ENCODE measurements at regions not wholly inside any gene's neighbourhood (a gene's known extent, or its start where the extent isn't known, plus 50 kb on each side); places are given as distances from the start of the nearest gene placed in this dataset.

DNA sequence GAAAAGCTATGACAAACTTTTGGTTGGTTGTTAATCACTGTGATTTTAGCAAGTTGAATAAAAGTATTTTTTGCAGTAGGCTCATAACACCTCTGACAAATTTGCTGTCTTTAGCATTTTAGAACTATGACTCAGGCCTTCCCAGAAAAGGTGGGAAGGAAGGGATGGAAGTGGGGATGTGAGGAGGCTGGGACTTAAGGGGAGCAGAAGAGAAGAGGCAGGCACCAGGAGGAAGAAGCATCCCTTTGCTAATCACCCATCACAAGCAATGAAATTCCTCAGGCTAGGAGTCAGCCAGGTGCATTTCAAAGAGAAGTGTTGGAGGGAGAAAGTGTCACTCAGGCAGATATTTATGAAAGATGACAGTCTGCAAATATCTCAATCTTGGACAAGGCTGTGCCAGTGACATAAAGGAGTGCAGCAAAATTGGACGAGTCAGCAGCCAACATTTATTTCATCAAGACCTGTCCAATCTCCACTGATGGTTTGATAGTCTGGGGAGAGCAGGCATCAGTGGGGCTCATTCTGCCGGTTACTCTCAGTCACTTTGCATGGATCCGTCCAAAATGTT lies 337.3 kb upstream of the ARRDC4 start:
- DNase-seq (ENCODE audit: low spot score), result no peak

DNA sequence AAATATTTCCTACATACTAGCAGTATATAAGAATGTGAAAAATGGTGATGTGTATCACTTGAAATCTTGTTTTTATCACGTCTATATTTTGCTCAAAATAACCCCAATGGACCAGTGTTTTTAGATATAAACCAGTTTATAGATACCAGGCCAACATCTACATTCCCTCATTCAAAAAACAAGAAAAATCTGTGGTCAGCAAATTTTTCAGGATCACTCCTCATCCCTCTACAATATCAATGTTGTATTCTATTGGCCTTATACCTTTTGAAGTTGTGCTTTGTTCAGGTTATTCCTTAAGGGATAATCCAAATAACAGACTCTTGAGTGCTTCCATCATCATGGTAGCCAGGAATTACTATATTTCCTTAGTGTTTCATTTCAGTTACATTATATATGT lies 332.9 kb upstream of the ARRDC4 start:
- no peak for DNase-seq (ENCODE audit: low spot score)

DNA sequence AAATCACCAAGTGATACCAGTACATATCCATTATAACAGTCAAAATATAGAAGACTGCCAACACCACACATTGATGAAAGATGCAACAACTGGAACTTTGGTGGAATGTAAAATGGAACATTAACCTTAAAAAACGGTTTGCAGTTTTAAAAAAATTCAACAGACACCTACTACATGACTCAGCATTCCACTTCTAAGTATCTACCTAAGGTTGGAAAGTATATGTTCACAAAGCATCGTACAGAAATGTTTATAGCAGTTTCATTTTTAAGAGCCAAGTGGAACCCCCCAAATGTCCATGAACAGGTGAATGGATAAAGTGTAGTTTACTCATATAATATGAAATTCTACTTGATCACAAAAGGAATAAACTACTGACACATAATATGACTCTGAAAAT lies 314.7 kb upstream of the ARRDC4 start:
- DNase-seq (ENCODE audit: low spot score), result no peak

DNA sequence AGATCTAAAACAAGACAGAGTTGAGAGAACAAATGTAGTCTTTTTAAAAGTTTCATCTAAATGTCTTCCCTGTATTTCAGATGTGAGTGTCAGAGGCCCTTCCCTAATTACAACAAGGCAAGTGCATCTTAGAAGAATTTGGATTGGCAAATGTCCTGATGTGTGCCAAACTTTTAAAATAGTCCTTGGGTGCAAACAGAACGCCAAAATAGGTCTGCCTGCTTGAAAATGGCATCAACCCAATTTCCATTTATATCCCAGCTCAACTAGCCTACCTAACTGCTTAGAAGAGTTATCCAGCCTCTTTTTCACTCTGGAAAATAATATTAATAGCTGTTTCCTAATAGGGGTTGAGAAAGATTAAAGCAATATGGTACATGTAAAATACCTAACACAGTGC lies 311.8 kb upstream of the ARRDC4 start:
- no peak for DNase-seq (ENCODE audit: low spot score)

DNA sequence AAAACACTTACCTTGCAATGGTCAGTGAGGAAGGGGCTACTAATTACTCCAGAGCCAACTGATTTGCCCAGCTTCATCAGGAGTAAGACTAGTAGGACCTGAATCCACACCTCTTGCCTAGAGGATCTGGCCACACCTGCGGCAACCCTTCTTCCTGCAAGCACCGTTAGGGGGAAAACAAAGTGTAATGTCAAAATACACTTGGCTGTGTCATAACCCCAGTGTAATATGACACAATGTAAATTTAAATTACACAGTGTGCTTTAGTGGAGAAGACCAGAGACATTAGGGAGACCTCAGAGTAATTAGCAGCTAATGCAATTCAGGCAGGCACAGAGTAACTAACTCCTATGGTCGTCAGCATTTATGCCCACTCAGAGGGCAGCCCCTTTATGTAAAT lies 308.5 kb upstream of the ARRDC4 start:
- DNase-seq (ENCODE audit: low spot score), result no peak

DNA sequence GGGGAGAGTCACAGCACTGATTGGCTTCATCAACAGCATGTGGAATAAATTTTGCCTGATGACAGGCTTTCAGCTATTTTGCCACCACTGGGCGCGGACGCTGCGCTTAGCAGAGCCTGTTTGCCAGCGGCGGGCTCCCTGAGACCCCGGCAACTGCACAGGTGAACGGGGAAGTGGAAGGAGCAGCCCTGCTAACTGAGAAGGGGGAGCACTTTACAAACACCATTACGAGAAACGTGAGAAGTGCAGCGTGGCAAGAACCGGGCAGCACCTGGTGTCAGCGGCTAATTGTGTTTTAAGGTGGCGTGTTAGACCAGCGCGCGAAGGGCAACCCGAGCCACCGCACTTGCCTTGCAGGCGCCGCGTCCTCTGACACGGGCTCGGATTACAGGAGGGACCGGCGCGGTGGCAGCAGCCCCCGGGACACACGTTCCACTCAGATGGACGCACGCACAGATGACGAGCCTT lies 307.8 kb upstream of the ARRDC4 start:
- DNase-seq (ENCODE audit: low spot score), result no peak

DNA sequence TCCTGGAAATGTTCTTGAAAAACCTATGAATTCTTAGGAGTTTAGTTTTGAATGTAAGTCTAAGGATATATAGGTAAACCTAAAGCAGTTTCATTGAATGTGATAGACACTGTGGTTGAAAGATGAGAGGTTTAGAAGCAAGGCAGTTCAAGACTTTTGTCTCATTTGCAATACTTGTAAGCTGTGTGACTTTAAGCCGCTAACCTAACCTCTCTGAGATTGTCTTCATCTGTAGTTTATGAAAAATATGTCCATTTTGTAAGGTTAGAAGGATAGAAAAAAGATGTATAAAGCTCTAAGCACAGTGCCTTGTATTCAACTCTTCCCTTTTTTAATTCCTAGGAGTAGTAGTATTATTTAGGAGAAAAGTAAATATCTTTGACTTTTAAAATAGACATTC lies 306.6 kb upstream of the ARRDC4 start:
- no peak for DNase-seq (ENCODE audit: low spot score)

DNA sequence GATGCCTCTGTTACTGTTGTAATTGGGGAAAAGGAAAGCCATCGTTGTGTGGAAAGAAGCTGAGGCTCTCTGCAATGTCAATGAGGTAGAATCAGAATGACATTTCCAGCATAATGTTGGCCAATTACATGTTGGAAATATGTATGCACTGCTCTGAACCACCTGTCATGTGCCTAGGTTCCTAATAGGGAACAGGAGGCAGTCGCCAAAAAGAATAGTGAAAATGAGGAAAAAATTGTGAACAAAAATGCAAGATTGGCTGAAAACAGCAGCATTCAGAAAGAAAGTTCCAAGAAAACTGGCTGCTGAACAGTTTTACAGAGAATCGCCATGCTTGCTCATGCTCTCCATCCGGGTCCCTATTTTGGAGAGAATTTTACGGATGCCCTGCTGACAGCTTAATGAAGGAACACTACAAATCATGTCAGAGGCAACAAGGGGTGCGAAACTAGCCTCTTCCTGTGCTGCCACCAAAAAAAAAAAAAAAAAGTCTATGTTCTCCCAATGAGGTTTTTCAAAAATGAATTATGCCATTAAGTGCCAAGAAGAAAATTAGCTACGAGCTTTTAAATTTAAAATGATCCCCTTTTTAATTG lies 305.9 kb upstream of the ARRDC4 start:
- no peak for DNase-seq (ENCODE audit: low spot score)

DNA sequence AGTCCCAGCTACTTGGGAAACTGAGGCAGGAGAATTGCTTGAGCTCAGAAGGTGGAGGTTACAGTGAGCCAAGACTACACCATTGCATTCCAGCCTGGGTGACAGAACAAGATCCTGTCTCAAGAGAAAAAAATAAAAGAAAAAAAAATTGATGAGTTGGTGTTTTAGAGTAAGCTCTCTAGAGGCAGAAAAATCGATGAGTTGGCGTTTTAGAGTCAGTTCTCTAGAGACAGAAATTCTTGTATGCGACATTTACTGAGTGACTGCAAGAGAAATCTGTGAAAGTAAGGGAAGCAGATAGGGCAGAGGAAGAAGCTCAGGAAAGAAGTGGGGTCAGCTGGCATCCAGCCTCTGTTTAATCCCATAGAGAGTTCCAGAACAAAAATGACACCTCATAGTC lies 298.7 kb upstream of the ARRDC4 start:
- DNase-seq (ENCODE audit: low spot score), result no peak

DNA sequence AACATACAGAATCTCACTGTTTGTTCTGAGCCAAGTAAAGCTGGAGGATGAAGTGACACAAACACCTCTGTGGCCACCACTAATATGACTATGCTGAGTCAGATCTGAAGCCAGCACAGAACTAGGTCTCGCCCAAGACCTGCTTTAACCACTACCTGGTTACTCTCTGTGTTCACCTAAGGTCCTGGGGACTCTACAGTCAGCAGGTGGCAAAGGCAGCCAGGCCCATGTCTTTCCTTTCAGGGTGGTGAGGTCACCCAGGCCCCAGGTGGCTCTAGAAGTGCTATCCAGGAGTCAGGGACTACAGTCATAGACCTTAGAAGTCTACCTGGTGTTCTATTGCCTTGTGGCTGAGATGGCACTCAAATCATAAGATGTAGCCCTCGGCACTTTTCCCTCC lies 287.9 kb upstream of the ARRDC4 start:
- no peak for DNase-seq (ENCODE audit: low spot score)

DNA sequence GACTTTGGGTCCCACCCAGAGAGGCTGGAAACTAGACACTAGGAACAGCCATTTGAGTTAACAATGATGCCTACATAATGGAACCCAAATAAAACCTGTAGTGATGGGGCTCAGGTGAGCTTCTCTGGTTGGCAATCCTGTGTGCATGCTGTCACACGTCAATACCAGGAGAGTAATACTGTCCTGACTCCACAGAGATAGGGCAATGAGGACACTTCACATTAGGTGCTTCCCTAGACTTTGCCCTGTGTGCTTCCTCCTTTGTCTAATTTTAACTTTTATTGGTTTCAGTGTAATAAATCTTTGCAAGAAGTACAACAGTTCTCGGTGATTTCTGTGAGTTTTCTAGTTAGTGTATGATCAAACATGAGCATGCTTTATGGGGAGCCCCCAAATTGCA lies 281.8 kb upstream of the ARRDC4 start:
- no peak for DNase-seq (ENCODE audit: low spot score)

DNA sequence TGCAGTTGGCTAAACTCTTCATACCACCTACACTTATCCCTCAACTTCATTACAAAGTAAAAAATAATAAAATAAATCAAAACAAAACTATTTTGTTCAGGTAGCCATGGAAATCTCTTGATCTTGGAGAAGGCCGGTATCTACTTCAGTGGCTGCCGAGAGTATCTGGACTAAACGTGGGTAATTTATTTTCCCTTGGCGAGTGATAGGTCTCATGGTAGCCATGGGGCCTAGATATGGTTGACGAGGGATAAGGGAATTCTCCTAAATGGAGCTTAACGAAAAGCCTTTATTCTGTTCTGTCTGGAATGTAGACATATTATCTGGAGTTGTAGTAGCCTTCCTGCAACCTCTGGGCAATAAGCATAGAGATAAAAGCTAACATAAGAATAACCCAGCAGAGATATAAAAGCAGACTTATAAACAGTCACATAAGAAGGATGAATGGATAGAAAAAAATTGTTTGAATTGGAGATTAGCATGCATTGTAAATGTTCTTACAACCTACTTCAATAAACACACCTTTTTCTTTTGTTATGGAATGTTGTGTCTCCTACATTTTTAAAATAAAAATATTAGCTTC lies 281.3 kb upstream of the ARRDC4 start:
- no peak for DNase-seq (ENCODE audit: low spot score)

DNA sequence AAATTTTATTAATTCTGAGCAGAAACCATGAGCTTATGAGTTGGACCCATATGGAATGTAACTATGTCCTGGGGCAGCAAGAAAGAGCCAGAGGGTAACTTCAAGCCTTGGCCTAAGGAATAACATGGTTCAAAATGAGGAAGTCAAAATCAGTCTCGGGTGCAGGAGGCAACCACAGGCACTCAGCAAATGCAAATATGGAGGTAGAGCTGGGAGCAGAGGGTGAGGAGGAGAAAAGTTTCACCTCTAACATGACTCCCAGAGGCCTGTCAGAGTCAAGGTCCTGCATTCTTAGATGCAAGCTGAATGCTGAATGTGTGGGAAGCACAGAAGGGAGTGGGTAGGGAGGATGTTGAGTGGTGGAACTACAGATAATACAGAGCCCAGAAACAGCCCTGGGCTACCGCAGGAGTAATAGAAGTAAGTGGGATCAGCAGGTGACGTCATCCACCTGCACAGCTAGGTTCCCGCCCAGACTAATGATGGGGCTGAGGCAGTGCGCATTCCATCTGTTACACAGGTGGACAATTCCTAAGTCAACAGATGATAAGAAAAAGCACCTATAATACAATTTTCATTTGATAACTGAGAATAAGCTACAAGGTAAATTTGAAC lies 279.8 kb upstream of the ARRDC4 start:
- DNase-seq (ENCODE audit: low spot score), result no peak

DNA sequence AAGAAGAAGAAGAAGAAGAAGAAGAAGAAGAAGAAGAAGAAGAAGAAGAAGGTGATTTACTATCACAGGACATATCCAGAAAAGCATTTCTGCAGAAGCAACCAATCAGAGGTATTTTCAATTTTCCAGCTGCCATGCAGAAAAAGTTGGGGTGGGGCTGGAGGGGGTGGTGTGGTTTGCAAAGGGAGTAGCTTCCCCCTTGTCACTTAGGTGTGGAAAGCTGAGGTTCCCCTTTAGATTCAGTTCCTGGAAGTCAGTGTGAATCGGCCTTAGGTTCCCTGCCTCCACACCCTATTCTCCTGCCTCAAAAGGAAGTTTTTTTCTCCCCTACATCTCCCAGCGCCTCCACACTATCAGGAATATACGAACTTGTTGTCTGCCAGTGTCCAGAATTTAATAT lies 276.7 kb upstream of the ARRDC4 start:
- DNase-seq (ENCODE audit: low spot score), result no peak

DNA sequence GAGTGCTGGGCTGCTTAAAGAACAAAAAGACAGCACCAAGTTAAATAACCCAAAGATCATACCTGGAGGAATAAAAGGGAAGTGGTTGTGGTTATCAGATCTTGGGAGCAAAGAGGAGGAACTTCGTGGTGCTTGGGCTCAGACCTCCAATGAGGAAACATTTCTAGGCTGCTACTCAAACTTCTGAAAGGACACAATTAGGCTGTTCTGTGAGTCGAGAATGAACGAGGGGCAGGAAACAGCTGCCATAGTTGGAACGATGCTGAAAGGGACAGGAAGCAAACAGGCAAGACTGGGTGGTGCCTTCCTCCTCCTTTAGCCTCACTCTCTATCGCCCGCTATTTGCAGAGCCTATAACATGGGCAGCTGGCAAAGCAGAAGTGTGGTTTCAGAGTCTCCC lies 276.3 kb upstream of the ARRDC4 start:
- no peak for DNase-seq (ENCODE audit: low spot score)

DNA sequence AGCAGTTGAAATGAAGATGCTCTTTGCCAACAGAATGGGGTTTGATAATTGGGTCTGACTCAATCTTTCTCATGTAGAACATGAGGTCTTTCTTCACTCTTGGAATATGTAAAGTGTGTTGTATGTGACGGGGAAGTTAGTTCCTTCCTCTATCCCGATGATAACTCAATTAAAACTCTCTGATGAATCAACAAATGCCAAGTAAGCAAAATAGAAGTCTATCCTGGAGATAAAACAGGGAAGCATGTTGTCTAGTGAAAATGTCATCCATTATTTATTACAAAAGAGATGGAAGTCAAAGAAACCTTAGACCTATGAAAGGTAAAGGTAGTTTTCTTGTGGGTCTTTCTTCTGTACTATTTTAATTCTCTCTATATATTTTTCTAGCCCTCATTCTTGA lies 274.2 kb upstream of the ARRDC4 start:
- DNase-seq (ENCODE audit: low spot score), result no peak

DNA sequence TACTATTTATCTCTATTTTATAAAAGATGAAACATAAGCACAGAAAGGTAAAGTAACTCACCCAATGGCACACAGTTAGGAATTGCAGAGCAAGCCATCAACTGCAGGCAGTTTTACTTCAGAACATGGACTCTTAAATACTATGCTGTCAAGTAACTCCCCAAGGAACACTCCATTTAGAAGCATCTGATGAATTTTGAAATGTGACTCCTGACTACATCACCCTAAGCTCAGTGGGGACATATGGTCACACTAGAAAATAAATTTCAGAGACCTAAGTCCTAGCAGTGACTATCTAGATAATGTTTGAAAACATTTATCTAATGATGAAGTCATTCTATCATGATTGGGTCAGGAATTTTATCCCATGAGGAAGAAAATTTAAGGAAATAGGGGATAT lies 272.8 kb upstream of the ARRDC4 start:
- no peak for DNase-seq (ENCODE audit: low spot score)

DNA sequence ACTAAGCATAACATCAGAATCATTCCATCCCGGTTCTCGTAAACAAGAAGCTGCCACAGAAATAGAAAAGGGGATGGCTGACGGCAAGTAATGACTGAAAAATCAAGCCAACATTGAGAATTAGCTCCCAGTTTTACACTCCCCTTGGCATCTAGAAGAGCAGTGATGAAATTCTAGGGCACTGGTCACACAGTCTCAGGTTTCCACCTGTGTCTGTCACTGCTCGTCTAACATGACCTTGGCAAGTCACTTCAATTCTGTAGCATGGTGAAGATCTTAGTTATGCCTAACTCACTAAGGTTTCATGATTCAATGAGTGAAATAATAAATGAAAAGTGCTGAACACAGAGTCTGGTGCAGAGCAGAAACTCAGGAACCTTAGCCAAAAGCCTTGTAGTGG lies 272.3 kb upstream of the ARRDC4 start:
- no peak for DNase-seq (ENCODE audit: low spot score)

DNA sequence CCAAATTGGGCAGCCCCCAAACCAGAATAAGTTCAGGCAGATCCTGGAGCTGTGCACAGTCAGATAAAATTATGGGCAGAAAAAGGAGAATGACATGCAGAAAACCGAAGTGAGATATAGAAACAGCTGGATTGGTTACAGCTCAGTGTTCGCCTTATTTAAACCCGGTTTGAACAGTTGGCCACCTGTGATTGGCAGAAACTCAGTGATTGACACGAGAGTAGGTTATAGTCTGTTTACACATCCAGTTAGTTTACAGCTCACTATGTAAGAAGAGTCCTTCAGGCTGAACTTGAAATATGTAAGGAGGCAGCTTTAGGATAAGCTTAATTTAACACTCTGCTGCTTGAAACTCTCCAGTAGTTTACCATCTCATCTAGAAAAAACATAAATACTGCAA lies 271.6 kb upstream of the ARRDC4 start:
- no peak for DNase-seq (ENCODE audit: low spot score)

DNA sequence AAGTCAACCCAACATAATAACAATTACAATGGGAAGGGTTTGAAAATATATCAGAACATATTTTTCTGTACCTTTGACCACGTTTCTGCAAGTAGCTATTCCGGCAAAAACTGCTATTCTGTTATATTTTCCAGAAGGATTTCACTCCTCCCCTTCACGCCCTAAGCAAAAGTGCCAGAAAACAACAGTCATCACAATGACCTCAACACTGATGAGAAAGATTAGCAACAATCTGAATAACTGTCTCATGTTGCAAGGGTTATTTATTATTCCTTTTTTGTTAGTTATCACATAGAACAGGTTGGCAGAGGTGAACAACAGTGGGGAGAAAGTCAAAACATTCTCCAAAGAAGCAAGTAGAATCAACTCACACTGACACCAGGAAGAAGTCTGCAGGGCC lies 269.4 kb upstream of the ARRDC4 start:
- DNase-seq (ENCODE audit: low spot score), result no peak

DNA sequence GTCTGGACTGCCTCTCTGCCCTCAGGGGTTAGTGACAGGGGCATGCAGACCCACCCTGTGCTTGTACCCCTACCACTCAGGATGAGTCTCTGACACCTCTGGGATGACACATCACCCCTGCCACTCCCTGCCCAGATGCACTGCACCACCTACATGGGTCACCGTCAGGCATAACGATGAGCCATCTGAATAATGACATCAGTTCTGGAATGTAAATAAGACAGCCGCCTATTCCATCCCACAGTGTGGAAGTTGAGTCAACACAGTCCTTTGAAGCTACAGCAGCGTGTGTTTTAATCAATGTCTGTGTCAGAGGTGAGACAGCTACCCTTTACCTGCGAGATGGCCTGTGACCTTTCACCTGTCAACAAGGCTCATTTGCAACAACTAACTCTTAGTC lies 268.7 kb upstream of the ARRDC4 start:
- DNase-seq (ENCODE audit: low spot score), result no peak

DNA sequence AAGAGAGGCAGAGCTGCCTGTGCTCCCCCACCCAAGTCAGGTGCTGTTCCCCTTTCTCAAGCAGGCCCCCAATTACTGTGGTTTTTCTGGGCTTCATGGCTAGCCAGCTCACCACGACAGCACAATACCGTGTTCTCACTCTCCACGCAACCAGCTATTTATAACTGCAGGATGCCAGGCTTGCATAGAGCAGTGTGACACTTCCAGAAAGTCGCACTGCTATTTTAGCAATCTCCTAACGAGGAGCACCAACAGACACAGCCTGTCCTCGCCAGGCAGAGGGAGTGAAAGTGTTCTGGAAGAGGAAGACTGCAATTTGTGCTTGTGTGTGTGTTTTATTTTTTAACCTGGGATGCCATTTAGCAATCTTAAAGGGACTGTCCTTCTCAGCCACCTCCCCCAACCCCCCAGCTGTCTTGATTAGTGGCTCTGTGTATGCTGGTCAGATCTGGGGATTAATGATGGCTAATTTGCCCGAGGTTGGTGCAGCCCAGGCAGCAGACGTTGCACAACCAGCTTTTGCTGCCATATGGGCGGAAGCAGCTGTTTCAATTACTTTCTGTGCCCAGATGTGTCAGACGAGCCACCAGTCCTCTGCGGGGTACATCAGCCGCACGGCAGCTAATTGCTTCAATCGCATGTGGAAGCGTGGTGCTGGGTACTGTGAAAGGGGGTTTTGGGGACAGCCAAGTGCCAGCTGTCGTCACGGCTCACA lies 268.0 kb upstream of the ARRDC4 start:
- no peak for DNase-seq (ENCODE audit: low spot score)

DNA sequence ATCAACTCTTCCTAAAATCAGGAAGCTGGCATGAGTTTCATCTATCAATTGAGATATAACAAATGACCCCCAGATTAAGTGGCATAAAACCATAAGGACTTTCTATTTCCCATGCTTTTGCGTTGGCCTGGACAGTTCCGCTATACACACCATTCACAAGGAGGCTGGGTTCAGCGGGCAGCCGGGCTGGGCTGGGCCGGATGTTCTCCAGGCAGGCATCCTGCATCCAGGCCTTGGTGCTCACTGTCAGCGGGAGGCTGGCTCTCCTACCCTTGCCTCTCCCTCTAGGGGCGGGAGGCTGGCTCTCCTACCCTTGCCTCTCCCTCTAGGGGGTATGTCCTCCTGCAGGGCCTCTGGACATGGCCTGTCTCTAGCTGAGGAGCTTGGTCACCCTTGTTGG lies 266.0 kb upstream of the ARRDC4 start:
- DNase-seq (ENCODE audit: low spot score), result no peak

All from HuH-7.5 (cell line).